Activated naive CD8-positive, alpha-beta T cell (primary cell): ENCODE measurements at regions not wholly inside any gene's neighbourhood (a gene's known extent, or its start where the extent isn't known, plus 50 kb on each side); places are given as distances from the start of the nearest gene placed in this dataset.

Experiments used
- H3K27ac Mint-ChIP-seq: one replicate; pipeline ENCODE4 v1.8.0; 2021; ENCODE audit warnings: mixed read lengths
- H3K27me3 Mint-ChIP-seq: one replicate; pipeline ENCODE4 v1.8.0; 2021; ENCODE audit warnings: mixed read lengths
- H3K36me3 Mint-ChIP-seq: one replicate; pipeline ENCODE4 v1.8.0; 2021; ENCODE audit warnings: mixed read lengths
- H3K4me1 Mint-ChIP-seq: one replicate; pipeline ENCODE4 v1.8.0; 2021; ENCODE audit warnings: low read depth, mixed read lengths
- H3K4me3 Mint-ChIP-seq: one replicate; pipeline ENCODE4 v1.8.0; 2021; ENCODE audit warnings: mild to moderate bottlenecking, mixed read lengths
- H3K9me3 Mint-ChIP-seq: one replicate; pipeline ENCODE4 v1.8.0; 2021; ENCODE audit warnings: low read depth, mixed read lengths

DNA sequence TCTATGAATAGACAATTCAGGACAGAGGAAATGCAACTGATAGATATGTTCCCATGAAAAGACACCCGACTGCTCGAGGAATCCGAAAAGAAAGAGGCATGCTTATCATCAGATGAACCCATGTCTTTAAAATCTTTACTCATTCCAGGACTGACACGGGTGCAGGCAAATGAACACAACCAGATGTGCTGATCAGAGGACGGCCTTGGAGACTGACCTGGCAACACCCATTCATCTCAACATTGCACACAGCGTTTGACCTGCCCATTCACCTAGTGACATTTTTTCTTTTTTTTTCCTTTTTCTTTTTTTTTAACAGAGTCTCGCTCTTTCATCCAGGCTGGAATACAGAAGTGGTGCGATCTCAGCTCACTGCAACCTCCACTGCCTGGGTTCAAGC lies 377.5 kb downstream of the EIPR1 start:
- Mint-ChIP-seq H3K27me3 (peaks cover under 1% of the 10 kb centered on the region), H3K9me3 (no peaks in the 10 kb centered on the region), H3K4me1 (no peaks in the 10 kb centered on the region), H3K36me3 (no peaks in the 10 kb centered on the region), H3K27ac (no peak overlapping the region), H3K4me3 (no peak overlapping the region)

- no peaks in the 10 kb centered on the region for H3K9me3 Mint-ChIP-seq
- no peaks in the 10 kb centered on the region for H3K36me3 Mint-ChIP-seq
These were observed 378.6 kb downstream of the EIPR1 start for GRCh38 chr2:2998971-2999370.

GRCh38 chr2:2993172-2993692 lies 384.4 kb downstream of the EIPR1 start:
- H3K27ac Mint-ChIP-seq = no peak overlapping the region
- peaks cover 2% of the 10 kb centered on the region for H3K36me3 Mint-ChIP-seq
- peaks cover 9% of the 10 kb centered on the region for H3K27me3 Mint-ChIP-seq

More at GRCh38 chr2:2998971-2999370, 378.6 kb downstream of the EIPR1 start:
- Mint-ChIP-seq H3K4me1 (no peaks in the 10 kb centered on the region), H3K27ac (no peak overlapping the region), H3K4me3 (no peak overlapping the region), H3K27me3 (peaks cover 1% of the 10 kb centered on the region)

DNA sequence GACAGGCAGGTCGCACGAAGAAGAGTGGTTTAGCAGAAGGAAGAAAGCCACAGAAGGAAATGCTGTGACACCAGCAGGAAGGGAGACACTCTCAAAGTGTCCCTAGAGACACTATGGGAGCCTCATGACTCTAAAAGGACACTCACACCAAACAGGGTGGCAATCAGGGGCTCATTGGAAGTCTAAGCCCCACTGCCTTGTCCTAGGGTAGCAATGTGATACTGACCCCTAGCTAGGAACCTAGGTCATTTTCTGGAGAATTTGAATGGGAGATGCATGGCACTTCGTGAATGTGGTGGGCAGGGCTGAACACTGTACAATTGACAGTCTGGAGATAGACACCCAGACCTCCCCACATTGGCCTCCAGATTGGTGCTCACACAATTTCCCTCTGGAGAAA lies 385.0 kb downstream of the EIPR1 start:
- H3K4me1 Mint-ChIP-seq = no peaks in the 10 kb centered on the region
- peaks cover 7% of the 10 kb centered on the region for H3K9me3 Mint-ChIP-seq
- no peak overlapping the region for H3K4me3 Mint-ChIP-seq
- no peak overlapping the region for H3K27ac Mint-ChIP-seq
- H3K27me3 Mint-ChIP-seq = peaks cover 9% of the 10 kb centered on the region
- peaks cover 2% of the 10 kb centered on the region for H3K36me3 Mint-ChIP-seq

More at GRCh38 chr2:2993172-2993692, 384.4 kb downstream of the EIPR1 start:
- peaks cover 7% of the 10 kb centered on the region for H3K9me3 Mint-ChIP-seq
- no peaks in the 10 kb centered on the region for H3K4me1 Mint-ChIP-seq
- H3K4me3 Mint-ChIP-seq = no peak overlapping the region

DNA sequence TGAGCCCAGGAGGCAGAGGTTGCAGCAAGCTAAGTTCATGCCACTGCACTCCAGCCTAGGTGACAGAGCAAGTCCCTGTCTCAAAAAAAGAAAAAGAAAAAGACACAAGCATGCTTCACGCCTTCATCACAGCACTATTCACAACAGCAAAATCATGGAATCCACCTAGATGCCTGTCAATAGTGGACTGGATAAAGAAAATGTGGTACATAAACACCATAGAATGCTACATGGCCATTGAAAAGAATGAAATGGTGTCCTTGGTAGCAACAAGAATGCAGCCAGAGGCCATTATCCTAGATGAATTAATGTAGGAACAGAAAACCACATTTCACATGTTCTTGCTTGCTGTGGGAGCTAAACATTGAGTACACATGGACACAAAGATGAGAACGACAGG lies 392.6 kb downstream of the EIPR1 start:
- Mint-ChIP-seq H3K27me3 (peaks cover 4% of the 10 kb centered on the region), H3K4me3 (no peak overlapping the region), H3K36me3 (peaks cover 2% of the 10 kb centered on the region), H3K9me3 (peaks cover 6% of the 10 kb centered on the region), H3K4me1 (no peaks in the 10 kb centered on the region), H3K27ac (no peak overlapping the region)

GRCh38 chr2:2981000-2981399 lies 396.6 kb downstream of the EIPR1 start:
- no peak overlapping the region for H3K4me3 Mint-ChIP-seq
- peaks cover 2% of the 10 kb centered on the region for H3K27me3 Mint-ChIP-seq
- H3K4me1 Mint-ChIP-seq = no peaks in the 10 kb centered on the region
- H3K9me3 Mint-ChIP-seq = no peaks in the 10 kb centered on the region
- H3K36me3 Mint-ChIP-seq = no peaks in the 10 kb centered on the region
- H3K27ac Mint-ChIP-seq = no peak overlapping the region

- no peaks in the 10 kb centered on the region for H3K4me1 Mint-ChIP-seq
- no peaks in the 10 kb centered on the region for H3K9me3 Mint-ChIP-seq
- H3K36me3 Mint-ChIP-seq = no peaks in the 10 kb centered on the region
- H3K4me3 Mint-ChIP-seq = no peak overlapping the region
- H3K27ac Mint-ChIP-seq = no peak overlapping the region
- H3K27me3 Mint-ChIP-seq = peaks cover 2% of the 10 kb centered on the region
These were observed 402.6 kb downstream of the EIPR1 start for GRCh38 chr2:2974982-2975381.

DNA sequence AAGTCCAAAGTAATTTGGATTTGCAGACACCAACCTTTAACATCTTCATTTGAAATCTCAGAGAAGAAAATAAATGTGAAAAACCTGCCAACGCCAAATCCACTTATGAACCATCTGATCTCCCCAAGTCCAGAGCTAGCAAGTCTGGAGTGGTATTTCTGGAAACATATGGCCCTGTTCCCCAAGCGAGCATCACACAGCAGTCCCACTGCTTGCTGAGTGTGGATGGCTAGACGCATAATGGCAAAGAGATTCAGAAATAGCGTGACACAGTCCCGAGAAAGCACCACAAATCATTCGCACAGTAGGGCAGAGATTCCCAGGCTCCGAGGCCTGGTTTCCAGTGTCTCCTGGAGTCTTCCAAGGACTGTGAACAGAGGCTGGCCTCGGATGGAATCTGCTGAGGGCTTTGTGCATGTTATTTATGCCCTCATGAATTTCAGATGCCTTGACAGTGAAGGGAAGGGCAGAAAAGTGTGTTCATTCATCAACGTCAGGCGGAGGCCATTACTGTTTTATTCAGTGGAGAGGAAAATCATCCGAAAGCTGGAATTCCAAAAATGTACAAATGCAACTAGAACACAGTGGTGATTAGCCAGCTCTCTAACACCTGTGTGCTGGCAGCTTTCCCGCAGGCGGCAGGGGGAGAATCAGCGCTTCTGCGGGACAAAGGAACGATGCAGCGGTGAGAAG lies 417.0 kb downstream of the EIPR1 start:
- no peaks in the 10 kb centered on the region for H3K4me1 Mint-ChIP-seq
- no peaks in the 10 kb centered on the region for H3K9me3 Mint-ChIP-seq
- H3K36me3 Mint-ChIP-seq = no peaks in the 10 kb centered on the region
- no peaks in the 10 kb centered on the region for H3K27me3 Mint-ChIP-seq
- no peak overlapping the region for H3K4me3 Mint-ChIP-seq
- H3K27ac Mint-ChIP-seq = no peak overlapping the region

GRCh38 chr2:2950403-2950952 lies 427.1 kb downstream of the EIPR1 start:
- no peaks in the 10 kb centered on the region for H3K27me3 Mint-ChIP-seq
- no peaks in the 10 kb centered on the region for H3K36me3 Mint-ChIP-seq
- H3K27ac Mint-ChIP-seq = no peak overlapping the region
- H3K9me3 Mint-ChIP-seq = no peaks in the 10 kb centered on the region
- H3K4me3 Mint-ChIP-seq = no peak overlapping the region
- no peaks in the 10 kb centered on the region for H3K4me1 Mint-ChIP-seq

GRCh38 chr2:2947406-2947805 lies 430.2 kb downstream of the EIPR1 start:
- Mint-ChIP-seq H3K9me3 (peaks cover 10% of the 10 kb centered on the region), H3K27ac (no peak overlapping the region), H3K4me3 (no peak overlapping the region), H3K4me1 (no peaks in the 10 kb centered on the region), H3K27me3 (peaks cover 1% of the 10 kb centered on the region), H3K36me3 (peaks cover 3% of the 10 kb centered on the region)

GRCh38 chr2:2942906-2943305 lies 434.7 kb downstream of the EIPR1 start:
- H3K9me3 Mint-ChIP-seq = peaks cover 10% of the 10 kb centered on the region
- peaks cover 1% of the 10 kb centered on the region for H3K27me3 Mint-ChIP-seq
- H3K4me1 Mint-ChIP-seq = no peaks in the 10 kb centered on the region
- H3K36me3 Mint-ChIP-seq = peaks cover 3% of the 10 kb centered on the region
- H3K27ac Mint-ChIP-seq = no peak overlapping the region
- no peak overlapping the region for H3K4me3 Mint-ChIP-seq

- H3K27ac Mint-ChIP-seq = no peak overlapping the region
- no peaks in the 10 kb centered on the region for H3K4me1 Mint-ChIP-seq
- peaks cover 1% of the 10 kb centered on the region for H3K27me3 Mint-ChIP-seq
- no peak overlapping the region for H3K4me3 Mint-ChIP-seq
- peaks cover 3% of the 10 kb centered on the region for H3K36me3 Mint-ChIP-seq
- H3K9me3 Mint-ChIP-seq = peaks cover 10% of the 10 kb centered on the region
These were observed 435.4 kb downstream of the EIPR1 start for GRCh38 chr2:2942225-2942624.

GRCh38 chr2:2941205-2941604 lies 436.4 kb downstream of the EIPR1 start:
- no peak overlapping the region for H3K27ac Mint-ChIP-seq
- H3K4me3 Mint-ChIP-seq = no peak overlapping the region
- H3K4me1 Mint-ChIP-seq = no peaks in the 10 kb centered on the region
- peaks cover 10% of the 10 kb centered on the region for H3K9me3 Mint-ChIP-seq
- peaks cover 1% of the 10 kb centered on the region for H3K27me3 Mint-ChIP-seq
- H3K36me3 Mint-ChIP-seq = peaks cover 3% of the 10 kb centered on the region

DNA sequence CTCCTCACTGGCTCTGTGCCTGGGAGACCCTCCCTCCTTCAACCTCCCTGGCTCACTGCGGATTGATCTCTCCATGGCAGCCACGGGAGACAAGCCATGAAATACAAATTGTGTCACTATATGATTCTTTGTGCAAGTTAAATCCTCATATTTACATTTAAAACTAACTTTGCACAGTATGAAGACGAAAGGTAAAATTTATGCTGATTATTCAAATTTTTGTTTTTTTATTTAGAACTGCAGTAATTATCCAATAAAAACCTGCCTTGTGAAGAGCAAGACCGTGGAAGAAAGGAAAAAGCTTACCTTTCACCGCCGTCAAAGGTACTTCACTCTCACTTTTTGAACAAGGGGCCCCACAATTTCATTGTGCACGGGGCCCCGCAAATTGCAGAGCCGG lies 436.9 kb downstream of the EIPR1 start:
- Mint-ChIP-seq H3K4me3 (no peak overlapping the region), H3K9me3 (peaks cover 10% of the 10 kb centered on the region), H3K4me1 (no peaks in the 10 kb centered on the region), H3K27me3 (peaks cover 1% of the 10 kb centered on the region), H3K27ac (no peak overlapping the region), H3K36me3 (peaks cover 3% of the 10 kb centered on the region)

- H3K27me3 Mint-ChIP-seq = peaks cover 1% of the 10 kb centered on the region
- H3K4me1 Mint-ChIP-seq = no peaks in the 10 kb centered on the region
- no peak overlapping the region for H3K27ac Mint-ChIP-seq
- no peak overlapping the region for H3K4me3 Mint-ChIP-seq
- H3K9me3 Mint-ChIP-seq = peaks cover 6% of the 10 kb centered on the region
- H3K36me3 Mint-ChIP-seq = peaks cover 3% of the 10 kb centered on the region
These were observed 437.6 kb downstream of the EIPR1 start for GRCh38 chr2:2940061-2940460.
